ENCODE measurements at regions not wholly inside any gene's neighbourhood (a gene's known extent, or its start where the extent isn't known, plus 50 kb on each side); places are given as distances from the start of the nearest gene placed in this dataset.

- peak; percentile 57 for FAIRE-seq
- no peak for DNase-seq (ENCODE audit: low read depth, low spot score)
- Histone ChIP-seq H3K9me1 (ENCODE audit: control insufficient read depth, extremely low read depth, insufficient read depth, low read length) (no peaks in the 10 kb centered on the region), H3K4me1 (ENCODE audit: control insufficient read depth, extremely low read depth, insufficient read depth, low read length) (no peaks in the 10 kb centered on the region), H2AFZ (ENCODE audit: control insufficient read depth, low read length) (no peak overlapping the region), H3K4me3 (ENCODE audit: control insufficient read depth in 2 of 3, extremely low read depth in 1 of 3, insufficient read depth in 2 of 3, low read depth in 1 of 3, low read length in 3 of 3) (no peak overlapping the region), H3K79me2 (ENCODE audit: control insufficient read depth, insufficient read depth, low read length) (no peaks in the 10 kb centered on the region), H3K9me3 (ENCODE audit: control insufficient read depth, low read depth, low read length) (no peaks in the 10 kb centered on the region), H3K27me3 (ENCODE audit: control insufficient read depth, extremely low read depth, insufficient read depth, low read length) (no peaks in the 10 kb centered on the region), H4K20me1 (ENCODE audit: control insufficient read depth, extremely low read depth, insufficient read depth, low read length) (no peaks in the 10 kb centered on the region), H3K36me3 (ENCODE audit: control insufficient read depth in 2 of 2, extremely low read depth in 1 of 2, insufficient read depth in 2 of 2, low read length in 2 of 2) (no peaks in the 10 kb centered on the region), H3K27ac (ENCODE audit: control insufficient read depth, insufficient read depth, low read length) (no peak overlapping the region), H3K4me2 (ENCODE audit: control insufficient read depth, extremely low read depth, insufficient read depth, low read depth, low read length) (no peak overlapping the region), H3K9ac (ENCODE audit: control insufficient read depth, extremely low read depth, insufficient read depth, low read length) (no peak overlapping the region)
- dilution Hi-C loops (cut with MboI; ENCODE audit: extremely low pct_ligation_motif_present, low sequenced_read_pairs) = no loop called here
- TF ChIP-seq CTCF (optimal IDR thresholded peaks at IDR 0.05 in 1 of 3, IDR thresholded peaks at IDR 0.05 in 1 of 3, conservative IDR thresholded peaks at IDR 0.05 in 1 of 3; ENCODE audit: extremely low read depth in 1 of 3, insufficient read depth in 2 of 3, low read length in 3 of 3) = no peak
- no peak for TF ChIP-seq EZH2 (IDR thresholded peaks at IDR 0.05; ENCODE audit: low read length)
Observed at GRCh38 chr9:81456431-81457006, 232.8 kb downstream of the TLE1 start.

- H4K20me1 ChIP-seq (ENCODE audit: control insufficient read depth, extremely low read depth, insufficient read depth, low read length) = no peaks in the 10 kb centered on the region
- H3K9me3 ChIP-seq (ENCODE audit: control insufficient read depth, low read depth, low read length) = no peaks in the 10 kb centered on the region
- H3K9ac ChIP-seq (ENCODE audit: control insufficient read depth, extremely low read depth, insufficient read depth, low read length) = no peak overlapping the region
- H3K4me3 ChIP-seq (ENCODE audit: control insufficient read depth in 2 of 3, extremely low read depth in 1 of 3, insufficient read depth in 2 of 3, low read depth in 1 of 3, low read length in 3 of 3) = no peak overlapping the region
- DNase-seq (ENCODE audit: low read depth, low spot score) (no peak), FAIRE-seq (no peak)
- dilution Hi-C loops (cut with MboI; ENCODE audit: extremely low pct_ligation_motif_present, low sequenced_read_pairs) = no loop called here
- TF ChIP-seq CTCF (optimal IDR thresholded peaks at IDR 0.05 in 1 of 3, IDR thresholded peaks at IDR 0.05 in 1 of 3, conservative IDR thresholded peaks at IDR 0.05 in 1 of 3; ENCODE audit: extremely low read depth in 1 of 3, insufficient read depth in 2 of 3, low read length in 3 of 3) = no peak
- TF ChIP-seq EZH2 (IDR thresholded peaks at IDR 0.05; ENCODE audit: low read length) = no peak
- no peaks in the 10 kb centered on the region for H3K36me3 ChIP-seq (ENCODE audit: control insufficient read depth in 2 of 2, extremely low read depth in 1 of 2, insufficient read depth in 2 of 2, low read length in 2 of 2)
- no peaks in the 10 kb centered on the region for H3K4me1 ChIP-seq (ENCODE audit: control insufficient read depth, extremely low read depth, insufficient read depth, low read length)
- H3K9me1 ChIP-seq (ENCODE audit: control insufficient read depth, extremely low read depth, insufficient read depth, low read length) = no peaks in the 10 kb centered on the region
- H3K79me2 ChIP-seq (ENCODE audit: control insufficient read depth, insufficient read depth, low read length) = no peaks in the 10 kb centered on the region
- no peak overlapping the region for H2AFZ ChIP-seq (ENCODE audit: control insufficient read depth, low read length)
- no peaks in the 10 kb centered on the region for H3K27me3 ChIP-seq (ENCODE audit: control insufficient read depth, extremely low read depth, insufficient read depth, low read length)
- H3K4me2 ChIP-seq (ENCODE audit: control insufficient read depth, extremely low read depth, insufficient read depth, low read depth, low read length) = no peak overlapping the region
- H3K27ac ChIP-seq (ENCODE audit: control insufficient read depth, insufficient read depth, low read length) = no peak overlapping the region
Observed at GRCh38 chr9:81455462-81456219, 233.7 kb downstream of the TLE1 start.
